Astrocyte (in vitro differentiated cells and primary cell): ENCODE measurements at regions not wholly inside any gene's neighbourhood (a gene's known extent, or its start where the extent isn't known, plus 50 kb on each side); places are given as distances from the start of the nearest gene placed in this dataset.

ENCODE experiments used
- DNase-seq: peaks from one replicate; pipeline ENCODE4 v3.0.0-alpha.2; 2010; ENCODE audit warnings: low read depth
- FAIRE-seq: peaks from 2 replicates; lab custom pipeline; 2011; peaks lifted over from hg19 to GRCh38; lab: Jason Lieb, UNC
- H2AFZ ChIP-seq: 2 replicates; pipeline ENCODE4 v1.6.0; 2012; ENCODE audit warnings: low read depth, low read length, inconsistent platforms
- H3K27ac ChIP-seq: 2 replicates; pipeline ENCODE4 v1.5.1; 2011; ENCODE audit warnings: low read depth, low read length, inconsistent platforms
- H3K27me3 ChIP-seq: 2 replicates; pipeline ENCODE4 v1.6.0; 2011; ENCODE audit warnings: low read length, inconsistent platforms; ENCODE audit not compliant: insufficient read depth
- H3K36me3 ChIP-seq: 2 replicates; pipeline ENCODE4 v1.5.1; 2011; ENCODE audit warnings: low read length, inconsistent platforms; ENCODE audit not compliant: insufficient read depth
- H3K4me1 ChIP-seq: 2 replicates; pipeline ENCODE4 v1.5.1; 2011; ENCODE audit warnings: low read length, inconsistent platforms; ENCODE audit not compliant: insufficient read depth
- H3K4me2 ChIP-seq: 2 replicates; pipeline ENCODE4 v1.6.0; 2012; ENCODE audit warnings: low read length, inconsistent platforms
- H3K4me3 ChIP-seq: 2 replicates; pipeline ENCODE4 v1.5.1; 2011; ENCODE audit warnings: low read depth, mild to moderate bottlenecking, low read length, inconsistent platforms; ENCODE audit not compliant: insufficient read depth
- H3K79me2 ChIP-seq: 2 replicates; pipeline ENCODE4 v1.6.0; 2012; ENCODE audit warnings: mild to moderate bottlenecking, low read length, inconsistent platforms; ENCODE audit not compliant: insufficient read depth
- H3K9ac ChIP-seq: 2 replicates; pipeline ENCODE4 v1.6.0; 2012; ENCODE audit warnings: mild to moderate bottlenecking, low read length, inconsistent platforms
- H3K9me3 ChIP-seq: 2 replicates; pipeline ENCODE4 v1.5.1; 2012; ENCODE audit warnings: low read depth, mild to moderate bottlenecking, low read length, inconsistent platforms; ENCODE audit not compliant: insufficient read depth
- H4K20me1 ChIP-seq: 2 replicates; pipeline ENCODE4 v1.6.0; 2012; ENCODE audit warnings: low read length, inconsistent platforms; ENCODE audit not compliant: insufficient read depth
- H3K27ac Mint-ChIP-seq: one replicate; pipeline ENCODE4 v1.8.0; 2021; ENCODE audit warnings: mild to moderate bottlenecking, mixed read lengths; ENCODE audit not compliant: unreplicated experiment
- H3K27me3 Mint-ChIP-seq: one replicate; pipeline ENCODE4 v1.8.0; 2021; ENCODE audit warnings: low read depth, mixed read lengths; ENCODE audit not compliant: unreplicated experiment
- H3K36me3 Mint-ChIP-seq: one replicate; pipeline ENCODE4 v1.8.0; 2021; ENCODE audit warnings: low read depth, mixed read lengths; ENCODE audit not compliant: unreplicated experiment
- H3K4me1 Mint-ChIP-seq: one replicate; pipeline ENCODE4 v1.8.0; 2021; ENCODE audit warnings: low read depth, mixed read lengths; ENCODE audit not compliant: unreplicated experiment
- H3K4me3 Mint-ChIP-seq: one replicate; pipeline ENCODE4 v1.8.0; 2021; ENCODE audit warnings: mild to moderate bottlenecking, moderate library complexity, mixed read lengths; ENCODE audit not compliant: unreplicated experiment
- H3K9me3 Mint-ChIP-seq: one replicate; pipeline ENCODE4 v1.8.0; 2021; ENCODE audit warnings: mild to moderate bottlenecking, mixed read lengths; ENCODE audit not compliant: unreplicated experiment
- EZH2 ChIP-seq: IDR thresholded peaks from 2 replicates; pipeline ENCODE4 v1.6.1; 2012; ENCODE audit warnings: mild to moderate bottlenecking, low read length, inconsistent platforms; ENCODE audit not compliant: insufficient read depth
- TF ChIP-seq, protein P1 (sequence below): IDR thresholded peaks from 2 replicates; pipeline ENCODE4 v1.5.1; 2011; ENCODE audit warnings: low read depth, mild to moderate bottlenecking, inconsistent platforms, low read length, moderate library complexity; ENCODE audit not compliant: insufficient read depth

DNA sequence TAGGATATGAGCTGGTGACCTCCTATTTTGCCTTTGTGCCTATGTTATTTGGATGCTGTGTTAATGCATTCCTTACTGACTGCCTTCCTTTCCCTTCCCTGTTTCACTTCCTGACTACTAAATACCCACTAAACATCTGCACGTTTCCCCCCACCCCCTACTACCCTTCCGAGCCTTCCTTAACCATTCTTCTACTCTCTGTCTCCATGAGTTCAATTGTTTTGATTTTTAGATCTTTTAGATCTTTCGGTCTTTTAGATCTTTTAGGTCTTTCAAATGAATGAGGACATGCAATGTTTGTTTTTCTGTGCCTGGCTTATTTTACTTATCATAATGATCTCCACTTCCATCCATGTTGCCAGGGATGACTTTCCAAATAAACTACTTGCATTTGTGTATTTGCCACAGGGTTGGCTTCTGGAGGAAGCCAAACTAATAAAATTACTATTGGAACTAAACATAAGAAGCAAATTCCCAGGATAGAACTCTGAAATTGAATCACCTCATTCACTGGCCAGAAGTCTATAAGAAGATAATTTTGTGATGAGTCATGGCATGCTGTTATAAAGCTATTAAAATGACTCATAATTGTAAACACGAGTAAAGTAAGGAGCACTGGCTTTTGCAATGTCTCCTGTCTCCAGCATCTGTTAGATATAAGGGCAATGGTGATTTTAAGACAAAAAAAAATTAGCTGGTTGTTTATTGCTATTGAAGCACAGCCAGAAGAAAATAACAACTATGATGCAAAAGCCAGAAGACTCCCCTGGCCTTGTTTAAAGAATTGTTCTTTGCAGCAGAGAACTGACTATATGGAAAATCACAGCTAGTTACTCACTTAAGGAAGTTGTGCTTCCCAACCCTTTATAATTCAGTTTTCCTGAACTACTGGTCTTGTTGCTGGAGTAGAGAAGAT lies 586.3 kb downstream of the LRFN5 start:
- H3K27ac Mint-ChIP-seq, result peak overlapping the region; percentile 88
- peak overlapping the region; percentile 91 for H3K27ac ChIP-seq

DNA sequence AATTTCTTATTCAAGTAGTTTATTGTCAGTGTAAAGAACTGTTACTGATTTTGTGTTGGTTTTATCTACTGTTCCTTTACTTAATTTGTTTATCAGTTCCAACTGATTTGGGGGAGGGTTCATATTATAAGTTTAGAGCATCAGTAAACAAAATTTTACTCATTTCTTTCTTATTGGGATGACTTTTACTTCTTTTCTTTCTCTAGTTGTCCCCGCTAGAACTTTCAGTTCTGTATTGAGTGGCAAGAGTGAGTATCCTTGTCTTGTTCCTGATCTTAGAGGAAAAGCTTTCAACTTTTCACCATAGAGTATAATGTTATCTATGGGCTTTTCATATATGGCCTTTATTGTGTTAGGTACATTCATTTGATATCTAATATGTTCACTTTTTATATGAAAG lies 584.1 kb downstream of the LRFN5 start:
- H3K27me3 ChIP-seq, result no peaks in the 10 kb centered on the region
- peaks cover 14% of the 10 kb centered on the region for H3K4me1 ChIP-seq
- Mint-ChIP-seq H3K9me3 (no peaks in the 10 kb centered on the region), H3K27ac (no peak overlapping the region), H3K36me3 (no peaks in the 10 kb centered on the region), H3K4me1 (peaks cover 9% of the 10 kb centered on the region), H3K4me3 (no peak overlapping the region), H3K27me3 (no peaks in the 10 kb centered on the region)
- DNase-seq, result no peak
- H3K27ac ChIP-seq, result no peak overlapping the region
- H3K36me3 ChIP-seq, result no peaks in the 10 kb centered on the region
- TF ChIP-seq, protein P1, sequence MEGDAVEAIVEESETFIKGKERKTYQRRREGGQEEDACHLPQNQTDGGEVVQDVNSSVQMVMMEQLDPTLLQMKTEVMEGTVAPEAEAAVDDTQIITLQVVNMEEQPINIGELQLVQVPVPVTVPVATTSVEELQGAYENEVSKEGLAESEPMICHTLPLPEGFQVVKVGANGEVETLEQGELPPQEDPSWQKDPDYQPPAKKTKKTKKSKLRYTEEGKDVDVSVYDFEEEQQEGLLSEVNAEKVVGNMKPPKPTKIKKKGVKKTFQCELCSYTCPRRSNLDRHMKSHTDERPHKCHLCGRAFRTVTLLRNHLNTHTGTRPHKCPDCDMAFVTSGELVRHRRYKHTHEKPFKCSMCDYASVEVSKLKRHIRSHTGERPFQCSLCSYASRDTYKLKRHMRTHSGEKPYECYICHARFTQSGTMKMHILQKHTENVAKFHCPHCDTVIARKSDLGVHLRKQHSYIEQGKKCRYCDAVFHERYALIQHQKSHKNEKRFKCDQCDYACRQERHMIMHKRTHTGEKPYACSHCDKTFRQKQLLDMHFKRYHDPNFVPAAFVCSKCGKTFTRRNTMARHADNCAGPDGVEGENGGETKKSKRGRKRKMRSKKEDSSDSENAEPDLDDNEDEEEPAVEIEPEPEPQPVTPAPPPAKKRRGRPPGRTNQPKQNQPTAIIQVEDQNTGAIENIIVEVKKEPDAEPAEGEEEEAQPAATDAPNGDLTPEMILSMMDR, result no peak
- TF ChIP-seq EZH2, result no peak
- H3K4me2 ChIP-seq, result no peak overlapping the region
- H3K4me3 ChIP-seq, result no peak overlapping the region
- FAIRE-seq, result no peak
- H2AFZ ChIP-seq, result no peak overlapping the region
- no peak overlapping the region for H3K9ac ChIP-seq
- H3K79me2 ChIP-seq, result no peaks in the 10 kb centered on the region
- no peaks in the 10 kb centered on the region for H3K9me3 ChIP-seq
- H4K20me1 ChIP-seq, result no peaks in the 10 kb centered on the region

More for the DNA sequence above, 586.3 kb downstream of the LRFN5 start:
- H3K9ac ChIP-seq, result peak overlapping the region; percentile 78
- no peak overlapping the region for H3K4me3 Mint-ChIP-seq
- FAIRE-seq (peak; percentile 78), DNase-seq (peak; percentile 91)
- peaks cover 14% of the 10 kb centered on the region for H3K4me1 ChIP-seq
- no peaks in the 10 kb centered on the region for H4K20me1 ChIP-seq
- TF ChIP-seq EZH2, result no peak
- TF ChIP-seq, protein P1, result no peak
- no peaks in the 10 kb centered on the region for H3K36me3 ChIP-seq
- peaks cover 12% of the 10 kb centered on the region for H3K4me1 Mint-ChIP-seq
- no peaks in the 10 kb centered on the region for H3K9me3 Mint-ChIP-seq
- H2AFZ ChIP-seq, result peak overlapping the region; percentile 44
- no peaks in the 10 kb centered on the region for H3K27me3 Mint-ChIP-seq
- no peaks in the 10 kb centered on the region for H3K27me3 ChIP-seq
- H3K36me3 Mint-ChIP-seq, result no peaks in the 10 kb centered on the region
- H3K79me2 ChIP-seq, result no peaks in the 10 kb centered on the region
- no peaks in the 10 kb centered on the region for H3K9me3 ChIP-seq
- peak overlapping the region; percentile 51 for H3K4me3 ChIP-seq
- peak overlapping the region; percentile 88 for H3K4me2 ChIP-seq

DNA sequence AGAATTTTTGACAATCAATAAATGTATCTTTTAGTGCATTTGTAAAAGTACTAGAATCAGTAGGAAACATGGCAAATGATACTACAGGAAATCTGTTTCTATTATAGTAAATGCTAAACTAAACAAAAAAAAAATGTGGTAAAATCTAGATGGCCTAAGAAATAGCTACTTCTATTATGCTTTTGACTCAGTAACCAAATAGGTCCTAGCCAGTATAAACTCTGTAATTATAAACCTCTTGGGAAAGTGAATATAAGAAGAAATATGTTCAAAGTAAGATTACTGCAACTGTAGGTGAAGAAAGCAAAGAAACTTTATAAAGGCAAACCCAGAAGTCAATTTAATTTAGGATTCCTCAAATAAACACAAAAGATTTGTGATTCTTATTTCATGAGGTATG lies 581.2 kb downstream of the LRFN5 start:
- Mint-ChIP-seq H3K9me3 (no peaks in the 10 kb centered on the region), H3K27ac (no peak overlapping the region), H3K4me1 (peaks cover 3% of the 10 kb centered on the region), H3K27me3 (no peaks in the 10 kb centered on the region), H3K4me3 (no peak overlapping the region), H3K36me3 (no peaks in the 10 kb centered on the region)
- DNase-seq (no peak), FAIRE-seq (no peak)
- Histone ChIP-seq H3K27me3 (no peaks in the 10 kb centered on the region), H3K27ac (no peak overlapping the region), H3K4me1 (peaks cover 6% of the 10 kb centered on the region), H3K9me3 (no peaks in the 10 kb centered on the region), H3K36me3 (no peaks in the 10 kb centered on the region), H3K4me2 (no peak overlapping the region), H2AFZ (no peak overlapping the region), H3K9ac (no peak overlapping the region), H4K20me1 (no peaks in the 10 kb centered on the region), H3K4me3 (no peak overlapping the region), H3K79me2 (no peaks in the 10 kb centered on the region)
- TF ChIP-seq EZH2, result no peak
- TF ChIP-seq, protein P1, result no peak
